ENCODE measurements at regions not wholly inside any gene's neighbourhood (a gene's known extent, or its start where the extent isn't known, plus 50 kb on each side); places are given as distances from the start of the nearest gene placed in this dataset.
"Not testable (repeated sequence)": the region's sequence is repeated elsewhere in the genome, so short reads cannot be mapped to it uniquely, and the experiment has no call there.

DNA sequence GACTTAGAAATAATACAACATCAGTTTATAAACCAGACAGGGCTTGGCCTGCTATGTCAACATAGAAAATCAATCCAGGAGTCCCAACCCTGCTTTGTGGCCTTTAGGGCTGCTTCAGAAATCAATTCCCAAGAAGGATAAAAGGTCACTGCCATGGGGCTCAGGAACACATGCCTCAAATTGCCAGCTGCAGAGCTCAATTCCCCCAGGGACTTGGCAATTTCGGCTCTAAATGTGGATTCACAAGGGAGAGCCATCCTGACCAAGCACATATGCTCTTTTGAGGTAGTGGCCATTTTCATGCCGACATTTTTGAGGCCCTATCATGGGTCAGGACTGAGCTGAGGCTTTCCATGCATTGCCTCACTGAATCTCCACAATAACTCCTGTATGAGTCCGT is 97.5 kb downstream of the SPDYE17 start:
- not testable (repeated sequence) for TF ChIP-seq CTCF, POLR2AphosphoS5, EP300, POLR2A (IDR thresholded peaks at IDR 0.05)
